ENCODE measurements at regions not wholly inside any gene's neighbourhood (a gene's known extent, or its start where the extent isn't known, plus 50 kb on each side); places are given as distances from the start of the nearest gene placed in this dataset.

DNA sequence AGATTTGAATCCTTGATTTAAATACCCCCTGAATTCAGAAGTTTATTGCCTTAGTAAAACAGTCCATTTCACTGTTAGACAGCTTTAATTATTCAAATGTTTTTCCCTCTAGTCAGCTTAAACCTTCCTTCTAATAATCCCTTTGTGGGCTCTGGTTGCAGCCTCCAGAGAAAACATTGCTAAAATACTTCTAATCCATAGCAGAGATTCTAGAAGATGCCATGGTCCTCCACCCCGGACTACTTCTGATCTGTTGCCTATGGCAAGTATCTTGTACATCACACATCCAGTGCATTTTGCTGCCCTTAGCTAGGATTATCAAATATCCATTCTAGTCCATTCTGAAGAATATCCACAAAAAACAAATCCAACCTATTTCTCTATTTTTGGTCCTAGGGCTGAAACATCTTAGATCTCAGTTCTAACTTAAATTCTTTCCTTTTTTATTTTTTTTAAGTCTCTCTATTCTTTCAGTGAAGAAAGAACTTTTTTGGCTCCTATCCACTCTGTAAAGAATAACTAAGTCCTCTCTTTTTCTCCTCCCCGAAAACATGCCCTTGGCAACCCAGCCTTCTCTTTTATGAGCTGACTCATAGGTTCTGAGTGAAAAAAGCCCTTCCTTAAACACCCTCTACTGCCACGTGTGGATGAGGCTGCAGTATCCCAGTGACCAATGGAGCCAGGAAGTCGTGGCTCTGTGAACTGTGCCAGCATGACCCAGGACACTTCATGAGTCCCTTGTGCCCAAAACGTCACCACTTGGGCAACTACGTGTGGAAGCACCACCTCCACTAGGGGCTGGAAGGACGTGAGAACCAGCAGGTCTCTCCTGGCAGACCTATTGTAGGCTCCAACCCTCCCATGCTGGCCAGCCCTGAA is 349.8 kb downstream of the TNS1 start:
- intact Hi-C loops (cut with DNase I): loop anchor here (5.0 kb wide), 3 partner anchors 39 to 99 kb away; no protein-coding TSS in a partner anchor
- no peaks in the 10 kb centered on the region for H3K9me3 ChIP-seq (ENCODE audit: control insufficient read depth, low read length)
- peak; percentile 90 for ATAC-seq (ENCODE audit: low FRiP score)
- no peaks in the 10 kb centered on the region for H3K36me3 ChIP-seq (ENCODE audit: control insufficient read depth in 1 of 2, insufficient read depth in 2 of 2, low read length in 1 of 2)
- DNase-seq: peak; percentile 90 to 92
- H3K27ac ChIP-seq (ENCODE audit: low read depth in 1 of 2, low read length in 2 of 2): peak overlapping the region; percentile 47 to 74
- no peaks in the 10 kb centered on the region for H3K27me3 ChIP-seq (ENCODE audit: control insufficient read depth in 1 of 2, insufficient read depth in 2 of 2, low read length in 1 of 2)
- WGBS, 2 donors: 1 to 2% methylated on average over 7 of the region's 7 CpGs
- H3K4me1 ChIP-seq (ENCODE audit: control insufficient read depth in 1 of 2, insufficient read depth in 2 of 2, low read length in 2 of 2): peaks cover 0 to 2% of the 10 kb centered on the region in 2 donors
- H3K4me3 ChIP-seq (ENCODE audit: low read length in 2 of 2): no peak overlapping the region

DNA sequence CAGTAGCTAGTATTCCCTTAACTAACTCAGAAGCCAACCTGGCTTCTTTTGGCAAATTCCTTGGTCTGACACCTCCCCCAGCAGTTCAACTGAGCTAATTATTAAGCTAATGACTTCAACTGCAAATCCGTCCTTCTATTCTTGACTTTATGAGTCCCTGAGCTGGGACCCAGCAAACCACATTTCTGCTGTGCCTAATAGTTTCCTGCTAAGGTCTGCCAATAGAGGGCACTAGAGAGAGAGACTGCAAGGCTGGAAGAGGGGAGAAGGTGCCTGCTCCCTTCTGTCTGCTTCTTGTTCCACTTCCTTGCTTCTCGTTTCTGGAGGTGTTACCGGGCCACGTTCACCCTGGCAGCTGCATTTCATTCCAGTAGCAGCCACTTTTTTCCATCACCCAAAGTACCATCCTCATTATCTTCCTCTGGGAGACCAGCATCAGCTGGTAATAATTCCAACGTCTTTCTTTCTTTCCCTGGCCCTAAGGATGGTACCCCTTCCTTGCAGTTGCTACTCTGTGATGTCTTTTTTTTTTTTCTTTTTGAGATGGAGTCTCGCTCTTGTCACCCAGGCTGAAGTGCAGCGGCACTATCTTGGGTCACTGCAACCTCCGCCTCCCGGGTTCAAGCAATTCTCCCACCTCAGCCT is 352.0 kb downstream of the TNS1 start:
- peak; percentile 55 for ATAC-seq (ENCODE audit: low FRiP score)
- peak in 1 of 2 donors; percentile 53 for DNase-seq
- Histone ChIP-seq H3K4me3 (ENCODE audit: low read length in 2 of 2) (no peak overlapping the region), H3K9me3 (ENCODE audit: control insufficient read depth, low read length) (no peaks in the 10 kb centered on the region), H3K27ac (ENCODE audit: low read depth in 1 of 2, low read length in 2 of 2) (peak overlapping the region in 1 of 2 donors; percentile 53), H3K36me3 (ENCODE audit: control insufficient read depth in 1 of 2, insufficient read depth in 2 of 2, low read length in 1 of 2) (peaks cover 0 to 4% of the 10 kb centered on the region in 2 donors), H3K27me3 (ENCODE audit: control insufficient read depth in 1 of 2, insufficient read depth in 2 of 2, low read length in 1 of 2) (no peaks in the 10 kb centered on the region), H3K4me1 (ENCODE audit: control insufficient read depth in 1 of 2, insufficient read depth in 2 of 2, low read length in 2 of 2) (peaks cover 0 to 2% of the 10 kb centered on the region in 2 donors)
- WGBS, 2 donors: 58 to 59% methylated on average over 9 of the region's 9 CpGs
- intact Hi-C loops (cut with DNase I): loop anchor here (5.0 kb wide), 3 partner anchors 41 to 101 kb away; no protein-coding TSS in a partner anchor

- Histone ChIP-seq H3K4me3 (ENCODE audit: low read length in 2 of 2) (no peak overlapping the region), H3K27me3 (ENCODE audit: control insufficient read depth in 1 of 2, insufficient read depth in 2 of 2, low read length in 1 of 2) (no peaks in the 10 kb centered on the region), H3K27ac (ENCODE audit: low read depth in 1 of 2, low read length in 2 of 2) (no peak overlapping the region), H3K36me3 (ENCODE audit: control insufficient read depth in 1 of 2, insufficient read depth in 2 of 2, low read length in 1 of 2) (peaks cover 0 to 4% of the 10 kb centered on the region in 2 donors), H3K4me1 (ENCODE audit: control insufficient read depth in 1 of 2, insufficient read depth in 2 of 2, low read length in 2 of 2) (peaks cover 0 to 2% of the 10 kb centered on the region in 2 donors), H3K9me3 (ENCODE audit: control insufficient read depth, low read length) (no peaks in the 10 kb centered on the region)
- ATAC-seq (ENCODE audit: low FRiP score) (no peak), DNase-seq (no peak)
- intact Hi-C loops (cut with DNase I): loop anchor here (5.0 kb wide), 3 partner anchors 42 to 102 kb away; no protein-coding TSS in a partner anchor
- 81 to 87% methylated on average over 2 of the region's 2 CpGs for WGBS, 2 donors
Measured at GRCh38 chr2:217650229-217650628, 352.6 kb downstream of the TNS1 start.

DNA sequence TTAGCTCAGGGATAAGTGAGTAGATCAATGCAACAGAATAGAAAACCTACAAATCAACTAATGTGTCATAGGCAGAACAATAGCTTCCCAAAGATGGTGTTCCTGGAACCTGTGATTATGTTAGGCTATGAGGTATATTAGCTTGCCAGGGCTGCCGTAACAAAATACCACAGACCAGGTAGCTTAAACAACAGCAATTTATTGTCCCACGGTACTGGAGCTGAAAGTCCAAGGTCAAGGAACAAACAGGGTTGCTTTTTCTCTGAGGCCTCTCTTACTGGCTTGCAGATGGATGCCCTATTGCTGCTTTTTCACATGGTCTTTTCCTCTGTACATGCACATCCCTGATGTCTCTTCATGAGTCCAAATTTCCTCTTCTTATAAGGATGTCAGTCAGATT is 354.9 kb downstream of the TNS1 start:
- peaks cover 0 to 2% of the 10 kb centered on the region in 2 donors for H3K4me1 ChIP-seq (ENCODE audit: control insufficient read depth in 1 of 2, insufficient read depth in 2 of 2, low read length in 2 of 2)
- intact Hi-C loops (cut with DNase I): no loop called here
- 90 to 100% methylated on average over 2 of the region's 2 CpGs for WGBS, 2 donors
- H3K27ac ChIP-seq (ENCODE audit: low read depth in 1 of 2, low read length in 2 of 2): no peak overlapping the region
- H3K27me3 ChIP-seq (ENCODE audit: control insufficient read depth in 1 of 2, insufficient read depth in 2 of 2, low read length in 1 of 2): no peaks in the 10 kb centered on the region
- no peak for ATAC-seq (ENCODE audit: low FRiP score)
- peaks cover 0 to 6% of the 10 kb centered on the region in 2 donors for H3K36me3 ChIP-seq (ENCODE audit: control insufficient read depth in 1 of 2, insufficient read depth in 2 of 2, low read length in 1 of 2)
- no peaks in the 10 kb centered on the region for H3K9me3 ChIP-seq (ENCODE audit: control insufficient read depth, low read length)
- DNase-seq: no peak
- H3K4me3 ChIP-seq (ENCODE audit: low read length in 2 of 2): no peak overlapping the region

DNA sequence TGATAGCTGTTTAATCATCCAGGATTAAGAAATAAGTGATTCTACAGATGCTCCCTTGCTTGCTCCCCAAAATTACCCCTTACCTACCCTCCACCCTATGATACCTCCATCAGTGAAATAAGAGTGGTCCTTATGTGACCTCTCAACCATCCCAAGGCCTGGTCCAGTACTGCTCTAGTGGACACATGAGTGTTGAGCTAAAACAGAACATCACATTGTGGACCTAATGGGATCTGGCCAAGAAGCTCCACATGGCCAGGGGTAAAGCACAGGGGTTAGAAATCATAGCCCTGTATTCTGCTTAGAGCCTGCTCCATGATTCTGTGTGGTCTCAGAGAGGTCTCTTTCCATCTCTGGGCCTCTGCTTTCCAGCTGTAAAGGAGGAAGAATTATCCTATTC is 355.6 kb downstream of the TNS1 start:
- Histone ChIP-seq H3K4me1 (ENCODE audit: control insufficient read depth in 1 of 2, insufficient read depth in 2 of 2, low read length in 2 of 2) (no peaks in the 10 kb centered on the region), H3K9me3 (ENCODE audit: control insufficient read depth, low read length) (no peaks in the 10 kb centered on the region), H3K27me3 (ENCODE audit: control insufficient read depth in 1 of 2, insufficient read depth in 2 of 2, low read length in 1 of 2) (no peaks in the 10 kb centered on the region), H3K4me3 (ENCODE audit: low read length in 2 of 2) (no peak overlapping the region), H3K36me3 (ENCODE audit: control insufficient read depth in 1 of 2, insufficient read depth in 2 of 2, low read length in 1 of 2) (peaks cover 0 to 6% of the 10 kb centered on the region in 2 donors), H3K27ac (ENCODE audit: low read depth in 1 of 2, low read length in 2 of 2) (no peak overlapping the region)
- ATAC-seq (ENCODE audit: low FRiP score) (no peak), DNase-seq (no peak)
- intact Hi-C loops (cut with DNase I): no loop called here

- Histone ChIP-seq H3K9me3 (ENCODE audit: control insufficient read depth, low read length) (no peaks in the 10 kb centered on the region), H3K36me3 (ENCODE audit: control insufficient read depth in 1 of 2, insufficient read depth in 2 of 2, low read length in 1 of 2) (peaks cover 0 to 6% of the 10 kb centered on the region in 2 donors), H3K4me3 (ENCODE audit: low read length in 2 of 2) (no peak overlapping the region), H3K4me1 (ENCODE audit: control insufficient read depth in 1 of 2, insufficient read depth in 2 of 2, low read length in 2 of 2) (no peaks in the 10 kb centered on the region), H3K27me3 (ENCODE audit: control insufficient read depth in 1 of 2, insufficient read depth in 2 of 2, low read length in 1 of 2) (no peaks in the 10 kb centered on the region), H3K27ac (ENCODE audit: low read depth in 1 of 2, low read length in 2 of 2) (no peak overlapping the region)
- ATAC-seq (ENCODE audit: low FRiP score): no peak
- DNase-seq: no peak
- intact Hi-C loops (cut with DNase I): no loop called here
- 89 to 100% methylated on average over 1 of the region's 1 CpG for WGBS, 2 donors
Measured at GRCh38 chr2:217645896-217646295, 356.9 kb downstream of the TNS1 start.

- Histone ChIP-seq H3K4me3 (ENCODE audit: low read length in 2 of 2) (no peak overlapping the region), H3K27ac (ENCODE audit: low read depth in 1 of 2, low read length in 2 of 2) (no peak overlapping the region), H3K27me3 (ENCODE audit: control insufficient read depth in 1 of 2, insufficient read depth in 2 of 2, low read length in 1 of 2) (no peaks in the 10 kb centered on the region), H3K9me3 (ENCODE audit: control insufficient read depth, low read length) (no peaks in the 10 kb centered on the region), H3K4me1 (ENCODE audit: control insufficient read depth in 1 of 2, insufficient read depth in 2 of 2, low read length in 2 of 2) (no peaks in the 10 kb centered on the region), H3K36me3 (ENCODE audit: control insufficient read depth in 1 of 2, insufficient read depth in 2 of 2, low read length in 1 of 2) (peaks cover 0 to 6% of the 10 kb centered on the region in 2 donors)
- DNase-seq (no peak), ATAC-seq (ENCODE audit: low FRiP score) (no peak)
- intact Hi-C loops (cut with DNase I): no loop called here
- 74 to 78% methylated on average over 6 of the region's 6 CpGs for WGBS, 2 donors
Measured at GRCh38 chr2:217643789-217644301, 358.9 kb downstream of the TNS1 start.

DNA sequence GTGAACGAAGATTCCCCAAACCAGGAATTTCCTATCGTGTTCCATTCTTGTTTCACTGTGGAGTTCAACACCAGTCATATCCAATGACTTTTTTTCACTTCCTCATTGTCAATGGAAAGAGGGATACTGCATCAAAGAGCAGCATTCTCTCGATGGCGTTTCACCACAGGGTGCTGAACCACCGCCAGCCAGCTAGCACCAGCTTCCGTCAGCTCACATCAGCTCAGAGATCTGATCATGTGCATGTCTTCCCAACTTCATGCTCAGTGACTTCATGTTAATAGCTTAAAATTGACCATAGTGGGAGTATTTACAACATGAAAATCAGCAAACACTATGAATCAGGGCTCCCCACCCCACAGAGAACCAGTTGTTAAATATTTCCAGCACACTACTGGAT is 359.9 kb downstream of the TNS1 start:
- Histone ChIP-seq H3K9me3 (ENCODE audit: control insufficient read depth, low read length) (no peaks in the 10 kb centered on the region), H3K27me3 (ENCODE audit: control insufficient read depth in 1 of 2, insufficient read depth in 2 of 2, low read length in 1 of 2) (no peaks in the 10 kb centered on the region), H3K4me3 (ENCODE audit: low read length in 2 of 2) (no peak overlapping the region), H3K4me1 (ENCODE audit: control insufficient read depth in 1 of 2, insufficient read depth in 2 of 2, low read length in 2 of 2) (no peaks in the 10 kb centered on the region), H3K27ac (ENCODE audit: low read depth in 1 of 2, low read length in 2 of 2) (no peak overlapping the region), H3K36me3 (ENCODE audit: control insufficient read depth in 1 of 2, insufficient read depth in 2 of 2, low read length in 1 of 2) (peaks cover 0 to 6% of the 10 kb centered on the region in 2 donors)
- DNase-seq: no peak
- WGBS, 2 donors: 90 to 95% methylated on average over 6 of the region's 6 CpGs
- ATAC-seq (ENCODE audit: low FRiP score): no peak
- intact Hi-C loops (cut with DNase I): no loop called here

Measured in aorta (tissue), 5 donors.